ENCODE measurements at regions not wholly inside any gene's neighbourhood (a gene's known extent, or its start where the extent isn't known, plus 50 kb on each side); places are given as distances from the start of the nearest gene placed in this dataset.

GRCh38 chr6:153373869-153374268 is 242.8 kb upstream of the RGS17 start:
- no peak for TF ChIP-seq CTCF (optimal IDR thresholded peaks at IDR 0.05 in 1 of 3, IDR thresholded peaks at IDR 0.05 in 1 of 3, conservative IDR thresholded peaks at IDR 0.05 in 1 of 3; ENCODE audit: extremely low read depth in 1 of 3, insufficient read depth in 2 of 3, low read length in 3 of 3)
- TF ChIP-seq EZH2 (IDR thresholded peaks at IDR 0.05; ENCODE audit: low read length) = no peak

Measured in keratinocyte (primary cell).